ENCODE measurements at regions not wholly inside any gene's neighbourhood (a gene's known extent, or its start where the extent isn't known, plus 50 kb on each side); places are given as distances from the start of the nearest gene placed in this dataset.

GRCh38 chr17:36673637-36674277, 72.4 kb downstream of the MRM1 start:
- no peak for TF ChIP-seq CTCF (IDR thresholded peaks at IDR 0.05; ENCODE audit: extremely low read depth, low read depth, low read length)
- no peak for DNase-seq (ENCODE audit: insufficient read length, low spot score, missing footprints)
- Histone ChIP-seq H4K20me1 (ENCODE audit: insufficient read depth, low read length) (no peaks in the 10 kb centered on the region), H3K27me3 (ENCODE audit: insufficient read depth, low read length) (peaks cover 5% of the 10 kb centered on the region), H3K4me2 (ENCODE audit: insufficient read depth, low read length) (no peak overlapping the region), H3K36me3 (ENCODE audit: insufficient read depth, low read length) (no peaks in the 10 kb centered on the region), H3K4me1 (ENCODE audit: insufficient read depth, low read length) (no peaks in the 10 kb centered on the region), H2AFZ (ENCODE audit: low read length) (no peak overlapping the region), H3K9me3 (ENCODE audit: low read depth, low read length) (no peaks in the 10 kb centered on the region), H3K27ac (ENCODE audit: low read depth, low read length) (no peak overlapping the region), H3K79me2 (ENCODE audit: insufficient read depth, low read length) (no peaks in the 10 kb centered on the region), H3K4me3 (ENCODE audit: insufficient read depth, low read length) (no peak overlapping the region)

- H3K36me3 ChIP-seq (ENCODE audit: insufficient read depth, low read length) = no peaks in the 10 kb centered on the region
- no peak for DNase-seq (ENCODE audit: insufficient read length, low spot score, missing footprints)
- no peaks in the 10 kb centered on the region for H3K4me1 ChIP-seq (ENCODE audit: insufficient read depth, low read length)
- H3K4me2 ChIP-seq (ENCODE audit: insufficient read depth, low read length) = no peak overlapping the region
- H3K27me3 ChIP-seq (ENCODE audit: insufficient read depth, low read length) = peaks cover 5% of the 10 kb centered on the region
- no peak overlapping the region for H3K27ac ChIP-seq (ENCODE audit: low read depth, low read length)
- H3K79me2 ChIP-seq (ENCODE audit: insufficient read depth, low read length) = no peaks in the 10 kb centered on the region
- TF ChIP-seq CTCF (IDR thresholded peaks at IDR 0.05; ENCODE audit: extremely low read depth, low read depth, low read length) = no peak
- H3K9me3 ChIP-seq (ENCODE audit: low read depth, low read length) = no peaks in the 10 kb centered on the region
- no peaks in the 10 kb centered on the region for H4K20me1 ChIP-seq (ENCODE audit: insufficient read depth, low read length)
- no peak overlapping the region for H2AFZ ChIP-seq (ENCODE audit: low read length)
- H3K4me3 ChIP-seq (ENCODE audit: insufficient read depth, low read length) = no peak overlapping the region
Measured at GRCh38 chr17:36674278-36674650, 72.9 kb downstream of the MRM1 start.

- no peaks in the 10 kb centered on the region for H4K20me1 ChIP-seq (ENCODE audit: insufficient read depth, low read length)
- no peak overlapping the region for H3K27ac ChIP-seq (ENCODE audit: low read depth, low read length)
- H3K4me2 ChIP-seq (ENCODE audit: insufficient read depth, low read length) = no peak overlapping the region
- no peak for TF ChIP-seq CTCF (IDR thresholded peaks at IDR 0.05; ENCODE audit: extremely low read depth, low read depth, low read length)
- H3K9me3 ChIP-seq (ENCODE audit: low read depth, low read length) = no peaks in the 10 kb centered on the region
- H3K4me1 ChIP-seq (ENCODE audit: insufficient read depth, low read length) = no peaks in the 10 kb centered on the region
- peaks cover 8% of the 10 kb centered on the region for H3K27me3 ChIP-seq (ENCODE audit: insufficient read depth, low read length)
- no peaks in the 10 kb centered on the region for H3K36me3 ChIP-seq (ENCODE audit: insufficient read depth, low read length)
- H3K79me2 ChIP-seq (ENCODE audit: insufficient read depth, low read length) = no peaks in the 10 kb centered on the region
- no peak for DNase-seq (ENCODE audit: insufficient read length, low spot score, missing footprints)
- no peak overlapping the region for H2AFZ ChIP-seq (ENCODE audit: low read length)
- no peak overlapping the region for H3K4me3 ChIP-seq (ENCODE audit: insufficient read depth, low read length)
Measured at GRCh38 chr17:36675250-36675649, 73.9 kb downstream of the MRM1 start.

GRCh38 chr17:36675786-36676185, 74.4 kb downstream of the MRM1 start:
- TF ChIP-seq CTCF (IDR thresholded peaks at IDR 0.05; ENCODE audit: extremely low read depth, low read depth, low read length) = no peak
- Histone ChIP-seq H3K27me3 (ENCODE audit: insufficient read depth, low read length) (peaks cover 8% of the 10 kb centered on the region), H3K79me2 (ENCODE audit: insufficient read depth, low read length) (no peaks in the 10 kb centered on the region), H3K36me3 (ENCODE audit: insufficient read depth, low read length) (no peaks in the 10 kb centered on the region), H3K4me1 (ENCODE audit: insufficient read depth, low read length) (no peaks in the 10 kb centered on the region), H3K27ac (ENCODE audit: low read depth, low read length) (no peak overlapping the region), H3K4me2 (ENCODE audit: insufficient read depth, low read length) (no peak overlapping the region), H2AFZ (ENCODE audit: low read length) (no peak overlapping the region), H4K20me1 (ENCODE audit: insufficient read depth, low read length) (no peaks in the 10 kb centered on the region), H3K9me3 (ENCODE audit: low read depth, low read length) (no peaks in the 10 kb centered on the region), H3K4me3 (ENCODE audit: insufficient read depth, low read length) (no peak overlapping the region)
- no peak for DNase-seq (ENCODE audit: insufficient read length, low spot score, missing footprints)
